GM23338 (cell line): ENCODE measurements at regions not wholly inside any gene's neighbourhood (a gene's known extent, or its start where the extent isn't known, plus 50 kb on each side); places are given as distances from the start of the nearest gene placed in this dataset.

Experiments
- ATAC-seq: fragments of 200-7000 bp; cut with Tn5 transposase; 3 replicates; pipeline ENCODE4 v1.9.1; 2020
- DNase-seq: peaks from one replicate; pipeline ENCODE4 v3.0.0-alpha.2; 2015; ENCODE audit warnings: low spot score
- H2AFZ ChIP-seq: fragments of 200-600 bp; sonication (generic); 2 replicates; pipeline ENCODE4 v1.8.0; 2016; ENCODE audit warnings: antibody characterized with exemption, mild to moderate bottlenecking, moderate library complexity
- H3F3A ChIP-seq: fragments of 200-600 bp; sonication (generic); replicated peaks from 2 replicates; pipeline ENCODE4 v1.8.0; 2017; ENCODE audit warnings: antibody characterized with exemption, mixed run types, low read depth
- H3K27ac ChIP-seq: fragments of 200-600 bp; sonication (generic); 2 replicates; pipeline ENCODE4 v1.6.1; 2016; ENCODE audit warnings: low read depth
- H3K27me3 ChIP-seq: fragments of 200-600 bp; sonication (generic); 2 replicates; pipeline ENCODE4 v1.8.0; 2016; ENCODE audit warnings: mild to moderate bottlenecking, mixed run types, moderate library complexity; ENCODE audit not compliant: insufficient read depth
- H3K36me3 ChIP-seq: fragments of 200-600 bp; sonication (generic); 2 replicates; pipeline ENCODE4 v1.8.0; 2016; ENCODE audit warnings: mild to moderate bottlenecking; ENCODE audit not compliant: insufficient read depth
- H3K4me1 ChIP-seq: fragments of 200-600 bp; sonication (generic); 2 replicates; pipeline ENCODE4 v1.8.0; 2016; ENCODE audit warnings: mild to moderate bottlenecking, moderate library complexity; ENCODE audit not compliant: insufficient read depth
- H3K4me2 ChIP-seq: fragments of 200-600 bp; sonication (generic); 2 replicates; pipeline ENCODE4 v1.7.1; 2017; ENCODE audit warnings: mixed run types
- H3K4me3 ChIP-seq: fragments of 200-600 bp; sonication (generic); 2 replicates; pipeline ENCODE4 v1.6.1; 2016; ENCODE audit warnings: mixed run types
- H3K79me2 ChIP-seq: fragments of 200-600 bp; sonication (generic); replicated peaks from 2 replicates; pipeline ENCODE4 v1.8.0; 2017; ENCODE audit warnings: mild to moderate bottlenecking; ENCODE audit not compliant: insufficient read depth
- H3K9me2 ChIP-seq: fragments of 200-600 bp; sonication (generic); 2 replicates; pipeline ENCODE4 v1.8.0; 2017; ENCODE audit not compliant: insufficient read depth
- H4K20me1 ChIP-seq: fragments of 200-600 bp; sonication (generic); replicated peaks from 2 replicates; pipeline ENCODE4 v1.8.0; 2017; ENCODE audit warnings: mild to moderate bottlenecking; ENCODE audit not compliant: insufficient read depth
- H3K27ac Mint-ChIP-seq: 2 replicates; pipeline ENCODE4 v1.8.0; 2020; ENCODE audit warnings: inconsistent platforms, mild to moderate bottlenecking, moderate library complexity, mixed read lengths
- H3K27me3 Mint-ChIP-seq: 3 replicates; pipeline ENCODE4 v1.8.0; 2022; ENCODE audit warnings: low read depth, mild to moderate bottlenecking, moderate library complexity, mixed read lengths, inconsistent platforms; ENCODE audit not compliant: insufficient read depth, poor library complexity
- H3K36me3 Mint-ChIP-seq: 3 replicates; pipeline ENCODE4 v1.8.0; 2021; ENCODE audit warnings: low read depth, mild to moderate bottlenecking, inconsistent platforms, moderate library complexity, mixed read lengths
- H3K4me1 Mint-ChIP-seq: 3 replicates; pipeline ENCODE4 v1.8.0; 2020; ENCODE audit warnings: mild to moderate bottlenecking, inconsistent platforms, mixed read lengths
- H3K4me3 Mint-ChIP-seq: 3 replicates; pipeline ENCODE4 v1.8.0; 2021; ENCODE audit warnings: moderate library complexity, mild to moderate bottlenecking, inconsistent platforms, mixed read lengths
- H3K9me3 Mint-ChIP-seq: 3 replicates; pipeline ENCODE4 v1.8.0; 2020; ENCODE audit warnings: moderate library complexity, mild to moderate bottlenecking, inconsistent platforms, mixed read lengths
- CREB1 ChIP-seq: fragments of 250-450 bp; sonication (Bioruptor Pico); IDR thresholded peaks from 2 replicates; pipeline ENCODE4 v1.5.0; 2020; ENCODE audit warnings: low read depth, mild to moderate bottlenecking, moderate library complexity
- EZH2phosphoT487 ChIP-seq: fragments of 200-600 bp; sonication (generic); IDR thresholded peaks from one replicate; pipeline ENCODE4 v1.8.1; 2018; ENCODE audit warnings: antibody characterized with exemption; ENCODE audit not compliant: unreplicated experiment
- JUNB ChIP-seq: IDR thresholded peaks from one replicate; pipeline ENCODE4 v1.6.1; 2016; ENCODE audit warnings: antibody characterized with exemption; ENCODE audit not compliant: unreplicated experiment
- NANOG ChIP-seq: IDR thresholded peaks from 2 replicates; pipeline ENCODE4 v1.6.1; 2016; ENCODE audit warnings: antibody characterized with exemption, borderline replicate concordance
- POLR2AphosphoS5 ChIP-seq: IDR thresholded peaks from 2 replicates; pipeline ENCODE4 v1.6.1; 2016; ENCODE audit warnings: antibody characterized with exemption, low read depth
- STAT1 ChIP-seq: IDR thresholded peaks from one replicate; pipeline ENCODE4 v1.6.1; 2016; ENCODE audit warnings: antibody characterized with exemption; ENCODE audit not compliant: unreplicated experiment
- ZNF331 ChIP-seq: fragments of 250-450 bp; sonication (Bioruptor Pico); IDR thresholded peaks from 2 replicates; pipeline ENCODE4 v1.5.0; 2020; ENCODE audit warnings: low read depth, mild to moderate bottlenecking, moderate library complexity
- TF ChIP-seq, protein P1 (sequence below): fragments of 250-450 bp; sonication (Bioruptor Pico); IDR thresholded peaks from 2 replicates; pipeline ENCODE4 v1.5.0; 2020; ENCODE audit warnings: mild to moderate bottlenecking, moderate library complexity
- TF ChIP-seq, protein P2 (sequence below): IDR thresholded peaks from 2 replicates; pipeline ENCODE4 v1.6.1; 2016; ENCODE audit warnings: antibody characterized with exemption
- TF ChIP-seq, protein P3 (sequence below): IDR thresholded peaks from one replicate; pipeline ENCODE4 v1.6.1; 2018; ENCODE audit warnings: antibody characterized with exemption; ENCODE audit not compliant: unreplicated experiment
- TF ChIP-seq, protein P4 (sequence below), 2 experiments: fragments of 200-600 bp in 1 of 2; sonication (generic) in 1 of 2; conservative IDR thresholded peaks; 2 replicates each; pipeline versions ENCODE4 v1.5.1 to v1.6.1; 2016 to 2017; ENCODE audit warnings: antibody characterized with exemption in 2 of 2, low read depth in 2 of 2, mild to moderate bottlenecking in 2 of 2, moderate library complexity in 1 of 2

DNA sequence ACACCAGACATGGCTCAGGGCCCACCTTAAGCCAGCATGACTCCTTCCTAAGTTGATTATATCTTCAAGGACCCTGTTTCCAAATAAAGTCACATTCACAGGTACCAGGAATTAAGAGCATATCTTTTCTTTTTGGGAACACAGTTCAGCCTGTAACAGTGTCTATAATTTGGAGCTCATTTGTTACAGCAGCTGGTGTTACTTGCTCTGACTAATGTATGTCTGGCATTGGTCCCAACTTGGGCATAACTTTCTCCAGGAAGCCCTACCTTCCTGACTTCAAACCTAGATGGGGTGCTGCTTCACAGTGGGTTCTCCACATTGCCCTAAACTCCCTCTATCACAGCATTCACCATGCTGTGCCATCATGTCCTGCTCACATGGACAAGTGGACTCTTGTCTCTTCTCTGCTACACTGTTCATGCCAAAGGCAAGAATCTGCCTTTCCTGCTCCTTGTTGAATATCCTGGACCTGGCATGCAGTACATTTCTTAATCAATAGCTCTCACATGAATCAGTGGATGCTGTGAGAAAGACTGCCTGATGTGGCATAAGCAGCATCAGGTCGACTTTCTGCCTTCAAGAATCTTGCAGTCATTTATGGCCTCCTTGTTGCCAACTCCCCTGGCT is 117.4 kb upstream of the FOXA2 start (continued):
- TF ChIP-seq, protein P1, sequence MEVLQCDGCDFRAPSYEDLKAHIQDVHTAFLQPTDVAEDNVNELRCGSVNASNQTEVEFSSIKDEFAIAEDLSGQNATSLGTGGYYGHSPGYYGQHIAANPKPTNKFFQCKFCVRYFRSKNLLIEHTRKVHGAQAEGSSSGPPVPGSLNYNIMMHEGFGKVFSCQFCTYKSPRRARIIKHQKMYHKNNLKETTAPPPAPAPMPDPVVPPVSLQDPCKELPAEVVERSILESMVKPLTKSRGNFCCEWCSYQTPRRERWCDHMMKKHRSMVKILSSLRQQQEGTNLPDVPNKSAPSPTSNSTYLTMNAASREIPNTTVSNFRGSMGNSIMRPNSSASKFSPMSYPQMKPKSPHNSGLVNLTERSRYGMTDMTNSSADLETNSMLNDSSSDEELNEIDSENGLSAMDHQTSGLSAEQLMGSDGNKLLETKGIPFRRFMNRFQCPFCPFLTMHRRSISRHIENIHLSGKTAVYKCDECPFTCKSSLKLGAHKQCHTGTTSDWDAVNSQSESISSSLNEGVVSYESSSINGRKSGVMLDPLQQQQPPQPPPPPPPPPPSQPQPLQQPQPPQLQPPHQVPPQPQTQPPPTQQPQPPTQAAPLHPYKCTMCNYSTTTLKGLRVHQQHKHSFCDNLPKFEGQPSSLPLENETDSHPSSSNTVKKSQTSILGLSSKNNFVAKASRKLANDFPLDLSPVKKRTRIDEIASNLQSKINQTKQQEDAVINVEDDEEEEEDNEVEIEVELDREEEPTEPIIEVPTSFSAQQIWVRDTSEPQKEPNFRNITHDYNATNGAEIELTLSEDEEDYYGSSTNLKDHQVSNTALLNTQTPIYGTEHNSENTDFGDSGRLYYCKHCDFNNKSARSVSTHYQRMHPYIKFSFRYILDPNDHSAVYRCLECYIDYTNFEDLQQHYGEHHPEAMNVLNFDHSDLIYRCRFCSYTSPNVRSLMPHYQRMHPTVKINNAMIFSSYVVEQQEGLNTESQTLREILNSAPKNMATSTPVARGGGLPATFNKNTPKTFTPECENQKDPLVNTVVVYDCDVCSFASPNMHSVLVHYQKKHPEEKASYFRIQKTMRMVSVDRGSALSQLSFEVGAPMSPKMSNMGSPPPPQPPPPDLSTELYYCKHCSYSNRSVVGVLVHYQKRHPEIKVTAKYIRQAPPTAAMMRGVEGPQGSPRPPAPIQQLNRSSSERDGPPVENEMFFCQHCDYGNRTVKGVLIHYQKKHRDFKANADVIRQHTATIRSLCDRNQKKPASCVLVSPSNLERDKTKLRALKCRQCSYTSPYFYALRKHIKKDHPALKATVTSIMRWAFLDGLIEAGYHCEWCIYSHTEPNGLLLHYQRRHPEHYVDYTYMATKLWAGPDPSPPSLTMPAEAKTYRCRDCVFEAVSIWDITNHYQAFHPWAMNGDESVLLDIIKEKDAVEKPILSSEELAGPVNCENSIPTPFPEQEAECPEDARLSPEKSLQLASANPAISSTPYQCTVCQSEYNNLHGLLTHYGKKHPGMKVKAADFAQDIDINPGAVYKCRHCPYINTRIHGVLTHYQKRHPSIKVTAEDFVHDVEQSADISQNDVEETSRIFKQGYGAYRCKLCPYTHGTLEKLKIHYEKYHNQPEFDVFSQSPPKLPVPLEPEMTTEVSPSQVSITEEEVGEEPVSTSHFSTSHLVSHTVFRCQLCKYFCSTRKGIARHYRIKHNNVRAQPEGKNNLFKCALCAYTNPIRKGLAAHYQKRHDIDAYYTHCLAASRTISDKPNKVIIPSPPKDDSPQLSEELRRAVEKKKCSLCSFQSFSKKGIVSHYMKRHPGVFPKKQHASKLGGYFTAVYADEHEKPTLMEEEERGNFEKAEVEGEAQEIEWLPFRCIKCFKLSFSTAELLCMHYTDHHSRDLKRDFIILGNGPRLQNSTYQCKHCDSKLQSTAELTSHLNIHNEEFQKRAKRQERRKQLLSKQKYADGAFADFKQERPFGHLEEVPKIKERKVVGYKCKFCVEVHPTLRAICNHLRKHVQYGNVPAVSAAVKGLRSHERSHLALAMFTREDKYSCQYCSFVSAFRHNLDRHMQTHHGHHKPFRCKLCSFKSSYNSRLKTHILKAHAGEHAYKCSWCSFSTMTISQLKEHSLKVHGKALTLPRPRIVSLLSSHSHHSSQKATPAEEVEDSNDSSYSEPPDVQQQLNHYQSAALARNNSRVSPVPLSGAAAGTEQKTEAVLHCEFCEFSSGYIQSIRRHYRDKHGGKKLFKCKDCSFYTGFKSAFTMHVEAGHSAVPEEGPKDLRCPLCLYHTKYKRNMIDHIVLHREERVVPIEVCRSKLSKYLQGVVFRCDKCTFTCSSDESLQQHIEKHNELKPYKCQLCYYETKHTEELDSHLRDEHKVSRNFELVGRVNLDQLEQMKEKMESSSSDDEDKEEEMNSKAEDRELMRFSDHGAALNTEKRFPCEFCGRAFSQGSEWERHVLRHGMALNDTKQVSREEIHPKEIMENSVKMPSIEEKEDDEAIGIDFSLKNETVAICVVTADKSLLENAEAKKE, result no peak
- no peak for TF ChIP-seq CREB1 (CRISPR knock-in tag)
- no peak for TF ChIP-seq ZNF331 (CRISPR knock-in tag)

DNA sequence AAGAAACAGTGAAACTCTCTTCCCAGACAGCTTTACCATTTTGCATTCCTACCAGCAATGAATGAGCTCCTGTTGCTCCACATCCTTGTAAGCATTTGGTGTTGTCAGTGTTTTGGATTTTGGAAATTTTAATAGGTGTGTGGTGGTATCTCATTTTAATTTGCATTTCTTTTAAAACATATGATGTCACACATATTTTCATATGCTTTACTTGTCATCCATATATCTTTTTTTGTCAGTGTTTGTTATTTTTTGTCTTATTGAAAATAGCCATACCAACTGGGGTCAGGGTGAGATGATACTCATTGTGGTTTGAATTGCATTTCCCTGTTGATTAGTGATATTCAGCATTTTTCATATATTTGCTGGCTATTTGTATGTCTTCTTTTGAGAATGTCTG is 119.5 kb upstream of the FOXA2 start:
- DNase-seq (no peak), ATAC-seq (no peak)
- Histone ChIP-seq H3K4me3 (no peak overlapping the region), H3K9me2 (no peaks in the 10 kb centered on the region), H3F3A (no peaks in the 10 kb centered on the region), H4K20me1 (no peaks in the 10 kb centered on the region), H3K79me2 (no peaks in the 10 kb centered on the region), H3K36me3 (no peaks in the 10 kb centered on the region), H3K27me3 (no peaks in the 10 kb centered on the region), H3K4me2 (no peak overlapping the region), H2AFZ (no peak overlapping the region), H3K4me1 (no peaks in the 10 kb centered on the region), H3K27ac (no peak overlapping the region)
- Mint-ChIP-seq H3K4me3 (no peak overlapping the region), H3K4me1 (no peaks in the 10 kb centered on the region), H3K36me3 (no peaks in the 10 kb centered on the region; the same call in 2 of the 3 replicates), H3K27me3 (no peaks in the 10 kb centered on the region), H3K27ac (no peak overlapping the region), H3K9me3 (peaks cover 3% of the 10 kb centered on the region; the same call in 1 of the 3 replicates)
- TF ChIP-seq, protein P2, sequence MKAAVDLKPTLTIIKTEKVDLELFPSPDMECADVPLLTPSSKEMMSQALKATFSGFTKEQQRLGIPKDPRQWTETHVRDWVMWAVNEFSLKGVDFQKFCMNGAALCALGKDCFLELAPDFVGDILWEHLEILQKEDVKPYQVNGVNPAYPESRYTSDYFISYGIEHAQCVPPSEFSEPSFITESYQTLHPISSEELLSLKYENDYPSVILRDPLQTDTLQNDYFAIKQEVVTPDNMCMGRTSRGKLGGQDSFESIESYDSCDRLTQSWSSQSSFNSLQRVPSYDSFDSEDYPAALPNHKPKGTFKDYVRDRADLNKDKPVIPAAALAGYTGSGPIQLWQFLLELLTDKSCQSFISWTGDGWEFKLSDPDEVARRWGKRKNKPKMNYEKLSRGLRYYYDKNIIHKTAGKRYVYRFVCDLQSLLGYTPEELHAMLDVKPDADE, result no peak
- TF ChIP-seq STAT1, result no peak
- TF ChIP-seq EZH2phosphoT487, result no peak
- TF ChIP-seq NANOG, result no peak
- no peak for TF ChIP-seq POLR2AphosphoS5
- TF ChIP-seq CREB1 (CRISPR knock-in tag), result no peak
- TF ChIP-seq, protein P3, sequence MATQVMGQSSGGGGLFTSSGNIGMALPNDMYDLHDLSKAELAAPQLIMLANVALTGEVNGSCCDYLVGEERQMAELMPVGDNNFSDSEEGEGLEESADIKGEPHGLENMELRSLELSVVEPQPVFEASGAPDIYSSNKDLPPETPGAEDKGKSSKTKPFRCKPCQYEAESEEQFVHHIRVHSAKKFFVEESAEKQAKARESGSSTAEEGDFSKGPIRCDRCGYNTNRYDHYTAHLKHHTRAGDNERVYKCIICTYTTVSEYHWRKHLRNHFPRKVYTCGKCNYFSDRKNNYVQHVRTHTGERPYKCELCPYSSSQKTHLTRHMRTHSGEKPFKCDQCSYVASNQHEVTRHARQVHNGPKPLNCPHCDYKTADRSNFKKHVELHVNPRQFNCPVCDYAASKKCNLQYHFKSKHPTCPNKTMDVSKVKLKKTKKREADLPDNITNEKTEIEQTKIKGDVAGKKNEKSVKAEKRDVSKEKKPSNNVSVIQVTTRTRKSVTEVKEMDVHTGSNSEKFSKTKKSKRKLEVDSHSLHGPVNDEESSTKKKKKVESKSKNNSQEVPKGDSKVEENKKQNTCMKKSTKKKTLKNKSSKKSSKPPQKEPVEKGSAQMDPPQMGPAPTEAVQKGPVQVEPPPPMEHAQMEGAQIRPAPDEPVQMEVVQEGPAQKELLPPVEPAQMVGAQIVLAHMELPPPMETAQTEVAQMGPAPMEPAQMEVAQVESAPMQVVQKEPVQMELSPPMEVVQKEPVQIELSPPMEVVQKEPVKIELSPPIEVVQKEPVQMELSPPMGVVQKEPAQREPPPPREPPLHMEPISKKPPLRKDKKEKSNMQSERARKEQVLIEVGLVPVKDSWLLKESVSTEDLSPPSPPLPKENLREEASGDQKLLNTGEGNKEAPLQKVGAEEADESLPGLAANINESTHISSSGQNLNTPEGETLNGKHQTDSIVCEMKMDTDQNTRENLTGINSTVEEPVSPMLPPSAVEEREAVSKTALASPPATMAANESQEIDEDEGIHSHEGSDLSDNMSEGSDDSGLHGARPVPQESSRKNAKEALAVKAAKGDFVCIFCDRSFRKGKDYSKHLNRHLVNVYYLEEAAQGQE, result no peak
- TF ChIP-seq JUNB, result no peak
- TF ChIP-seq, protein P4, sequence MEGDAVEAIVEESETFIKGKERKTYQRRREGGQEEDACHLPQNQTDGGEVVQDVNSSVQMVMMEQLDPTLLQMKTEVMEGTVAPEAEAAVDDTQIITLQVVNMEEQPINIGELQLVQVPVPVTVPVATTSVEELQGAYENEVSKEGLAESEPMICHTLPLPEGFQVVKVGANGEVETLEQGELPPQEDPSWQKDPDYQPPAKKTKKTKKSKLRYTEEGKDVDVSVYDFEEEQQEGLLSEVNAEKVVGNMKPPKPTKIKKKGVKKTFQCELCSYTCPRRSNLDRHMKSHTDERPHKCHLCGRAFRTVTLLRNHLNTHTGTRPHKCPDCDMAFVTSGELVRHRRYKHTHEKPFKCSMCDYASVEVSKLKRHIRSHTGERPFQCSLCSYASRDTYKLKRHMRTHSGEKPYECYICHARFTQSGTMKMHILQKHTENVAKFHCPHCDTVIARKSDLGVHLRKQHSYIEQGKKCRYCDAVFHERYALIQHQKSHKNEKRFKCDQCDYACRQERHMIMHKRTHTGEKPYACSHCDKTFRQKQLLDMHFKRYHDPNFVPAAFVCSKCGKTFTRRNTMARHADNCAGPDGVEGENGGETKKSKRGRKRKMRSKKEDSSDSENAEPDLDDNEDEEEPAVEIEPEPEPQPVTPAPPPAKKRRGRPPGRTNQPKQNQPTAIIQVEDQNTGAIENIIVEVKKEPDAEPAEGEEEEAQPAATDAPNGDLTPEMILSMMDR (conservative IDR thresholded peaks at IDR 0.05; ENCODE audit: low read depth in 2 of 2), result no peak
